Cardiac muscle cell (in vitro differentiated cells and primary cell): ENCODE measurements at regions not wholly inside any gene's neighbourhood (a gene's known extent, or its start where the extent isn't known, plus 50 kb on each side); places are given as distances from the start of the nearest gene placed in this dataset.
"Not testable (repeated sequence)": the region's sequence is repeated elsewhere in the genome, so short reads cannot be mapped to it uniquely, and the experiment has no call there.

Source experiments
- DNase-seq, 2 donors: peaks; one replicate each; pipeline versions ENCODE4 v3.0.0 to v3.0.0-alpha.2; 2010 to 2017; ENCODE audit warnings: low read depth in 1 of 2, low spot score in 1 of 2
- H3K27ac ChIP-seq: fragments of 200-600 bp; sonication (generic); 2 replicates; pipeline ENCODE4 v1.5.1; 2016
- H3K27me3 ChIP-seq: fragments of 200-600 bp; sonication (generic); 2 replicates; pipeline ENCODE4 v1.6.0; 2016; ENCODE audit warnings: control low read depth
- H3K36me3 ChIP-seq: fragments of 200-600 bp; sonication (generic); 2 replicates; pipeline ENCODE4 v1.5.1; 2016; ENCODE audit warnings: control low read depth
- H3K4me1 ChIP-seq: fragments of 200-600 bp; sonication (generic); 2 replicates; pipeline ENCODE4 v1.8.1; 2017; ENCODE audit warnings: low read depth, mild to moderate bottlenecking, mixed run types
- H3K4me3 ChIP-seq: fragments of 200-600 bp; sonication (generic); 2 replicates; pipeline ENCODE4 v1.5.1; 2016; ENCODE audit warnings: mild to moderate bottlenecking
- H3K9me3 ChIP-seq: fragments of 200-600 bp; sonication (generic); 2 replicates; pipeline ENCODE4 v1.5.1; 2017; ENCODE audit warnings: low read depth, mild to moderate bottlenecking, control low read depth
- CTCF ChIP-seq: IDR thresholded peaks from 2 replicates; pipeline ENCODE4 v1.5.1; 2012; ENCODE audit warnings: low read depth, mild to moderate bottlenecking, low read length

GRCh38 chr1:197994907-197995407 is 77.8 kb downstream of the LHX9 start:
- TF ChIP-seq CTCF, result no peak
- Histone ChIP-seq H3K36me3 (no peaks in the 10 kb centered on the region), H3K27ac (no peak overlapping the region), H3K27me3 (no peaks in the 10 kb centered on the region), H3K9me3 (no peaks in the 10 kb centered on the region), H3K4me1 (no peaks in the 10 kb centered on the region), H3K4me3 (no peak overlapping the region)
- no peak for DNase-seq

- H3K4me1 ChIP-seq, result no peaks in the 10 kb centered on the region
- no peaks in the 10 kb centered on the region for H3K9me3 ChIP-seq
- no peaks in the 10 kb centered on the region for H3K27me3 ChIP-seq
- no peak for TF ChIP-seq CTCF
- H3K27ac ChIP-seq, result no peak overlapping the region
- H3K4me3 ChIP-seq, result no peak overlapping the region
- DNase-seq, result no peak
- H3K36me3 ChIP-seq, result no peaks in the 10 kb centered on the region
These were observed 78.5 kb downstream of the LHX9 start for GRCh38 chr1:197995408-197996258.

GRCh38 chr1:197996259-197996512 is 79.0 kb downstream of the LHX9 start:
- not testable (repeated sequence) for DNase-seq, H3K36me3 ChIP-seq

GRCh38 chr1:197998110-197998509 is 80.9 kb downstream of the LHX9 start:
- H3K4me1 ChIP-seq, result no peaks in the 10 kb centered on the region
- TF ChIP-seq CTCF, result no peak
- no peak for DNase-seq
- no peaks in the 10 kb centered on the region for H3K27me3 ChIP-seq
- H3K4me3 ChIP-seq, result no peak overlapping the region
- no peaks in the 10 kb centered on the region for H3K9me3 ChIP-seq
- no peaks in the 10 kb centered on the region for H3K36me3 ChIP-seq
- no peak overlapping the region for H3K27ac ChIP-seq

More at GRCh38 chr1:197996259-197996512, 79.0 kb downstream of the LHX9 start:
- H3K4me1 ChIP-seq, H3K4me3 ChIP-seq, H3K9me3 ChIP-seq, H3K27me3 ChIP-seq, H3K27ac ChIP-seq: not testable (repeated sequence)

- H3K9me3 ChIP-seq, result no peaks in the 10 kb centered on the region
- no peak overlapping the region for H3K27ac ChIP-seq
- no peaks in the 10 kb centered on the region for H3K4me1 ChIP-seq
- TF ChIP-seq CTCF, result no peak
- no peaks in the 10 kb centered on the region for H3K36me3 ChIP-seq
- H3K27me3 ChIP-seq, result no peaks in the 10 kb centered on the region
- peak in 1 of 2 donors; percentile 66 for DNase-seq
- no peak overlapping the region for H3K4me3 ChIP-seq
These were observed 84.7 kb downstream of the LHX9 start for GRCh38 chr1:198001776-198002408.

GRCh38 chr1:198003468-198003867 is 86.3 kb downstream of the LHX9 start:
- no peak for DNase-seq
- Histone ChIP-seq H3K4me1 (no peaks in the 10 kb centered on the region), H3K4me3 (no peak overlapping the region), H3K27me3 (no peaks in the 10 kb centered on the region), H3K27ac (no peak overlapping the region), H3K9me3 (no peaks in the 10 kb centered on the region), H3K36me3 (no peaks in the 10 kb centered on the region)
- no peak for TF ChIP-seq CTCF
